ENCODE measurements at regions not wholly inside any gene's neighbourhood (a gene's known extent, or its start where the extent isn't known, plus 50 kb on each side); places are given as distances from the start of the nearest gene placed in this dataset.

DNA sequence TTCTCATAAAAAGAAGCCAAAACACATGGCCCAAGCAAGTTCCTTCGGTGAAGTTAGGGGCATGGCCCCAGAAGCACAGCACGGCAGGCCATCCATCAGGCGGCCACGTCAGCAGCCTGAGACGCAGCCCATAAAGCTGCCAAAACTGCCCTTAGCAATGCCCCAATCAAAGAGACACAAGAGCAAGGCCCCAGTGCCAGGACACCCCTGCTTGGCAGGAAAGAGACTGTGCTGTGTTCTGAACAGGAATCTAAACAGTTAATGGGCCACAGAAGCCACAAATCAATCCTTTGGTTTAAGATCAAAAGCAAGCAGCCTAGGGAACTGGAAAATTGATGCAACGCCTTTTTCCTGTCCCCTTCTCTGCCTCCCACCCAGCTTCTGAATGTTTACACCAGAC is 497.0 kb upstream of the USP24 start:
- TF ChIP-seq, protein P1, sequence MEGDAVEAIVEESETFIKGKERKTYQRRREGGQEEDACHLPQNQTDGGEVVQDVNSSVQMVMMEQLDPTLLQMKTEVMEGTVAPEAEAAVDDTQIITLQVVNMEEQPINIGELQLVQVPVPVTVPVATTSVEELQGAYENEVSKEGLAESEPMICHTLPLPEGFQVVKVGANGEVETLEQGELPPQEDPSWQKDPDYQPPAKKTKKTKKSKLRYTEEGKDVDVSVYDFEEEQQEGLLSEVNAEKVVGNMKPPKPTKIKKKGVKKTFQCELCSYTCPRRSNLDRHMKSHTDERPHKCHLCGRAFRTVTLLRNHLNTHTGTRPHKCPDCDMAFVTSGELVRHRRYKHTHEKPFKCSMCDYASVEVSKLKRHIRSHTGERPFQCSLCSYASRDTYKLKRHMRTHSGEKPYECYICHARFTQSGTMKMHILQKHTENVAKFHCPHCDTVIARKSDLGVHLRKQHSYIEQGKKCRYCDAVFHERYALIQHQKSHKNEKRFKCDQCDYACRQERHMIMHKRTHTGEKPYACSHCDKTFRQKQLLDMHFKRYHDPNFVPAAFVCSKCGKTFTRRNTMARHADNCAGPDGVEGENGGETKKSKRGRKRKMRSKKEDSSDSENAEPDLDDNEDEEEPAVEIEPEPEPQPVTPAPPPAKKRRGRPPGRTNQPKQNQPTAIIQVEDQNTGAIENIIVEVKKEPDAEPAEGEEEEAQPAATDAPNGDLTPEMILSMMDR (IDR thresholded peaks at IDR 0.05), result no peak
- TF ChIP-seq POLR2A (IDR thresholded peaks at IDR 0.05), result no peak
- TF ChIP-seq EP300 (IDR thresholded peaks at IDR 0.05), result no peak

Data from tibial nerve (tissue), 4 donors.